GM19238 (cell line): ENCODE measurements at regions not wholly inside any gene's neighbourhood (a gene's known extent, or its start where the extent isn't known, plus 50 kb on each side); places are given as distances from the start of the nearest gene placed in this dataset.

ENCODE experiments used
- DNase-seq: peaks from one replicate; pipeline ENCODE4 v3.0.0; 2011; ENCODE audit warnings: low spot score; ENCODE audit not compliant: insufficient read length

GRCh38 chr6:133693565-133693964 lies 195.3 kb upstream of the TCF21 start:
- no peak for DNase-seq

DNA sequence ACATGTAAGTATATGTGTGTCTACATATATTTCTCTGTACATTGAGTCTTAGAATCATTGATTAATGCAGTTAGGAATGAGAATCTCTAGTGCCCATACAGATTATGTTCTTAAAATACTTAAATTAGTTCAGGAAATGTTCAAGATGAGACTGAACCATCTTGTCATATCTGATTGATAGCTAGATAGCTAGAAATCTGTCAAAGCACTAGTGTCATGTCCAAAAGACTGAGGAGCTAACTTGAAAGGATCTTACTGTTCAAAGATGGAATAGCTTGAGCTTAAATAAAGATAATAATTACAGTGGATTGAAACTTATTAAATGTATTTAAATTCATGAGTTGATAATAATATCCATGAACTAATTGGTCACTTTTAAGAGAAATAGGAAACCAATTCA lies 191.7 kb upstream of the TCF21 start:
- no peak for DNase-seq

- no peak for DNase-seq
Measured at GRCh38 chr6:133697666-133698065, 191.2 kb upstream of the TCF21 start.

- no peak for DNase-seq
Measured at GRCh38 chr6:133698272-133698671, 190.6 kb upstream of the TCF21 start.

DNA sequence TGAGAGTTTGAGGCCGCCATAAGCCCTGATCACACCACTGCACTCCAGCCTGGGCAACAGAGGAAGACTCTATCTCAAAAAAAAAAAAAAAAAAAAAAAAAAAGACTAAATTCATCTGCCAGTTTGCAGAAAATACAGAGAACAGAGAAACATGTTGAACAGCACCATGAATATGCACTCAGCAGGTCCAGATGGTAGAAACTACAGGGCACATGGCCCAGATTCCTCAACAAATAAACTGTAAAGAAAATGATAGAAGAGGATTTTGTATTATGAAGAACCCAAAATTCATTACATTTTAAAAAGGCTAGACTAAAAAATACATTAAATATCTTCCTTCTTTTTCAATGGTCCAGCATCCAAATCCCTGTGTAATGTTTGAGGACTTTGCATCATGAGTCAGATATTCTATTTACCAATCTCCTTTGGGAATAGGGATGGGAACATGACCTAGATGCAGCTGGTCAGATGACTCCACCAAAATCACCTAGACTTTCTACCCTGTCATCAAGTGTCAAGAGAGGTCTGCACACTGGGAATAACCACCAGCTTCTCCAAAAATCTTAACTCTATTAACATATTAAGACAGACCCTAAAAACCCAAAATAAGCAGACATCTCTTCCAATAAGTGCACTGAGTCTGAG lies 189.1 kb upstream of the TCF21 start:
- no peak for DNase-seq

DNA sequence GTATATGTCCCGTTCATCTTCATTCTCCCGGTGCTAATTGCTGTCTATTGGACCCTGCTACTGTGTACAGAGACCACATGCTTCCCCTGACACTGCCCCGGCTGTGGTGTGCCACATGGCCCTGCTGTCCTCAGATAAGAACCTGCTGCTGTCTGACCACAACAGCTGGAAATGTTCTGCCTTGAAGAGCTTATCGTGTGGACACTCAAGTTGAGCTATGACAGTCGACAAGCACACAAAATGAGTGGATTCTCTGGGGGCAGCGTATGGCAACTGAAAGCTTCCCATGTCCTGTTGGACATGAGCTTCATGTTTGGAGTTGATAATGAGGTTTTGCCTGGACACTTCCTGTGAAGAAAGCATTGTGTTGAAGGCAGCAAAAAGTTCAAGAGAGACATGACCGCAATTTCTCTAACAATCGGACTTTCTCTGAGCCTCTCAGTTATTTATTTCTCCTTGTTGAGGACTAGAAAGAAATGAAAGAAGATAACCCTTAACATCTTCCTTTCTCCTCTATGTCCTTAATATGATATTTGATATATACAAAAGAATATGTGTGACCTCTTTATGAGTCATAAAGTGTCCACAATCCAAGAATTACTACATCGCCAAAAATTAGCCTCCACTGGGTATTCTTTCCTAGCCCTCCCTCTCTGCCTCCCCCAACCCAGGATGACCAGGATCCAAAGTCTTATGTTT lies 187.1 kb upstream of the TCF21 start:
- no peak for DNase-seq

- DNase-seq, result no peak
Measured at GRCh38 chr6:133704371-133704770, 184.5 kb upstream of the TCF21 start.

DNA sequence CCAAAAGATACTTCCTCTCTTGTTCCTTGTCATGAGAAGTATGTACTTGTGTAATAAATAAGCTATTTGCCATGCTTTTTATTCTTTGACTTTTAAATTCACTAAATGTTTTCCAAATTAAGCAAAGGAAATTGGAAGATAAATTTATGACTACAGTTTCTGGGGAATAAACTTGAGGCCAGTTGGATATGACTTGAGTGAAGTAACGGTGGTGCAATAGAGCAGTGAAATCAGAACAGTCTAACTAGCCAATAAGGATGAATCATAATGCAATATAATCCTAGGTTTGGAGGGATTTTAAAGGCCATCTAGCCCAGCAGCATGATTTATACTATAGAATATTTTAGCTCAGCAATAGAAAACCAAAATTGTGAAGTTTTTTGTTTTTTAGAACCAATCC lies 183.8 kb upstream of the TCF21 start:
- DNase-seq, result no peak

DNA sequence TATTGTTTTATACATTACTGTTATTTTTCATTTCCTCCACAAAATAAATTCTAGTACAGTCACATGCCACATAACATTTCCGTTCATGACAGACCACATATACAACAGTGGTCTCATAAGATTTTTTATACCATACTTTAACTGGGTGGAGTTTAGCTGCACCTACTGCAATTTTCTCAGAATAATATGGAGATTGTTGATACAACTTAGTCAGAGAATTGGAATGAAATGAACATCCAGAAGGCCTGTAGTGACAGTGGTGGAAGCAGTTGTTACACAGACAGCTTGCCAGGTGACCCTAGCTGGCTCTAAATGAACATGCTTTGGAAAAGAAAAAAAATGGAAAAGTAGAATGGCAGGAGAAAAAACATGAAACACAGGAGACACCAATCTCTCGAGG lies 183.2 kb upstream of the TCF21 start:
- DNase-seq, result no peak

GRCh38 chr6:133707456-133707855 lies 181.5 kb upstream of the TCF21 start:
- no peak for DNase-seq

DNA sequence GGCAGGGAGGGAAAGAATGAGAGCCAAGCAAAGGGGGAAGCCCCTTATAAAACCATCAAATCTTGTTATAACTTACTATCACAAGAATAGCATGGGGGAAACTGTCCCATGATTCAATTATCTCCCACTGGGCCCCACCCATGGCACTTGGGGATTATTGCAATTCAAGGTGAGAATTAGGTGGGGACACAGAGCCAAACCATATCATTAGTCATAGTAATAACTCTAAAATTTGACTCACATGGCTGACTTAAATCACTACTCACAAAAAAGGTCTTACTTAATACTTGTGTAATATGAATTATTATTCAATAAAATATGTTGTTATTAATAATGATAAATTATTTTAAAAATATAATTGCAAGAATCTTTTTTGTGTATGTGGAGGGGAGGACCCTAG lies 178.1 kb upstream of the TCF21 start:
- no peak for DNase-seq

GRCh38 chr6:133715270-133715669 lies 173.6 kb upstream of the TCF21 start:
- DNase-seq, result no peak

- no peak for DNase-seq
Measured at GRCh38 chr6:133724726-133725125, 164.2 kb upstream of the TCF21 start.

DNA sequence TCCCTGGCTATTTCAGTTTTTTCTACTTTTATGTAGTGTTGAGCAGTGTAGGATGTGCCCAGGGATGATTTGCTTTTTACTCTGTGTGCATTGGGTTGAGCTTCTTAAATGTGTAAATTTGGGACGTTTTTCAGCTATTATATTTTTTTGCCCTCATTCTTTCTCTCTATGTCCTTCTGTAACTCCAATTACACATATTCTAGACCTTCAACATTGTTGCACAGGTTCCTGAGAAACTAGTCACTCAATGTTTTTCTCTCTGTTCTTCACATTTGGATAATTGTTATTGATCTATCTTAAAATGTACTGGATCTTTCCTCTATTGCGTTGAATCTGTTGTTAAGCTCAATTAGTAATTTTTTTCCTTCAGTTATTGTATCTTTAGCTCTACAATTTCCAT lies 162.7 kb upstream of the TCF21 start:
- no peak for DNase-seq

DNA sequence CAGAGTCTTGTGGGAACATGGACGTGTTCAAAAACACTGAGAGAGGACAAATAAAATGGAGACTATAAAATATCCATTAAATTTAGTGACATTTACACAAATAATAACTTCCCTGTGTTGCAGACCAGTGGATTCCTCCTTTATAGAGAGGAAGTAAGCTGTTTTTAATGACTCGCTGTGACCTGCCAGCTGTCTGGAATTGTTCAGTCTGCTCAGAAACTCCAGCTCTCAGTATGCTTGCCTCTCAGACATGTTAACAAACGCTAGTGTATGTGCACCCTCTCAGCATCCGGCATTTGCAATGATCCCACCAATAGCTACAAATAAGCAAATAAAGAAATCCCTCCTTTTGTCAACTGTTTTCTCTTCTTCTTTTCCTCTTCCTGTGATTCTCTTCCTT lies 158.0 kb upstream of the TCF21 start:
- DNase-seq, result no peak

- DNase-seq, result no peak
Measured at GRCh38 chr6:133740218-133740617, 148.7 kb upstream of the TCF21 start.

GRCh38 chr6:133740816-133741215 lies 148.1 kb upstream of the TCF21 start:
- no peak for DNase-seq

DNA sequence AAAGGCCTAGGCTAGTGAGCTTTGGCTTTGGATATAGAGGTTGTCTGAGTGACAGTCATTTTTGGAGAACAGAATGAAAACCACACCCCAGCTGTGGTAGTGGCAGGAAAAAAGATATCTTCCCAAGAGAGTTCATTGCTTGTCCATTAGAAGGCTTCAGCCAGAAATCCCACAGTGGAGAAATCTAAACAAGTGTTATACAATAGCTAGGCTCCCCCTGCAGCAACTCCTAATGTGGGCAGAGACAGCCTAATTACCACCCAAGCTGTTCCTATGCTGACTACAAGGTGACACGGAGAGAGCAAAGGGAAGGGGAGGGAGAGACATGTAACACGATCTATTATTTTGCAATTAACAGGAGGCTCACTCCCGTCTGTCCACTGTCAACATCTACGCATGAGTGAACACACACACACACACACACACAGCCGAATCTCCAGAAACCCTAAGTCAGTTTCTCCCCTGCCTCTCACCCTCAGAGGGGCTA lies 147.5 kb upstream of the TCF21 start:
- DNase-seq, result no peak

DNA sequence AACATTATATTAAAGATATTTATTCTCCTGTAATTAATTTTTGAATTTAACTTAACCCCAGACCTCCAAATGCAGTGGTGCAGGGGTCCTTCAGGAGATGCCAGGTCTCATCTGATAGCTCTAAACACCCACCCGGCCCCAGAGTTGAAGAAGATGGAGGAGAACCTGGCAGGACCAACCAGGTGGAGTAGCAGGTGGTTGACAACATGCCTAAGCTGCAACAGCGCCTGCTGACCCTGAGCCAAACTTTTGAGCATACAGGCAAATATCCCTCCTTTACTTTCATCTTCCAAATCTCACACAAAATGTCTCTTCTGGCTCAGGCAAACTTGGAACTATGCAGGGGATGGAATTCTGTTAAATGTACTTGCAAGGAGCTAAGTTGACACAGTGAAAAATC lies 145.3 kb upstream of the TCF21 start:
- DNase-seq, result no peak

DNA sequence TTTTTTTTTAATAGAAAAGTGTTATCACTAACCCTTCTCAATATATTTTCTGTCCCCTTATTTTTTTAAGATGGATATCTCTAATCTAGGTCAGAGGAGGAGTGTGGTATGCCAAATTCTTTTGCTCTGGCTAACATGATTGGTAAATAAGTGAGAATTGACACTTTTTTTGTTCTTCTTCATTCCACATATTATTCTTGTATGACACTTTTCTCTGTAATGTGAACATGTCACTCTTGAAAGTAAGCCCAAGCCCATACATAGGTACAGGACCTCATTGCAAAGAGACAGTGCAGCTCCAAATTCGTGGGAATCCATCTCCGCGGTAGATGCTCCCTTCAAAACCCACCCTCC lies 142.5 kb upstream of the TCF21 start:
- DNase-seq, result no peak

- no peak for DNase-seq
Measured at GRCh38 chr6:133748628-133749027, 140.3 kb upstream of the TCF21 start.

DNA sequence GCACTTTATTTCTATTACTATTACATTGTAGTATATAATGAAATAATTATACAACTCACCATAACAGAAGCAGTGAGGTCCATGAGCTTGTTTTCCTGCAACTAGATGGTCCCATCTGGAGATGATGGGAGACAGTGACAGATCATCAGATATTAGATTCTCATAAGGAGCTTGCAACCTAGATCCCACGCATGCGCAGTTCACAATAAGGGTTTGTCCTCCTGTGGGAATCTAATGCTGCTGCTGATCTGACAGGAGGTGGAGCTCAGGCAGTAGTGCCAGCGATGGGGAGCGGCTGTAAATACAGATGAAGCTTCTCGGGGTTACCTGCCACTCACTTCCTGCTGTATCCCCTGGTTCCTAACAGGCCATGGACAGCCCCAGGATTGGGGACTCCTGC lies 139.5 kb upstream of the TCF21 start:
- DNase-seq, result no peak

- no peak for DNase-seq
Measured at GRCh38 chr6:133752129-133752528, 136.8 kb upstream of the TCF21 start.
